SK-N-MC (cell line): ENCODE measurements at regions not wholly inside any gene's neighbourhood (a gene's known extent, or its start where the extent isn't known, plus 50 kb on each side); places are given as distances from the start of the nearest gene placed in this dataset.

Experiments used
- EZH2 ChIP-seq: fragments of 200-600 bp; sonication (generic); IDR thresholded peaks from one replicate; pipeline ENCODE4 v1.6.1; 2017; ENCODE audit warnings: antibody characterized with exemption
- FOXP2 ChIP-seq: optimal IDR thresholded peaks from 2 replicates; pipeline ENCODE3; 2011; ENCODE audit warnings: mild to moderate bottlenecking, moderate library complexity; ENCODE audit not compliant: insufficient read depth; ENCODE audit errors: extremely low read length, control extremely low read depth
- POLR2AphosphoS5 ChIP-seq: IDR thresholded peaks from 2 replicates; pipeline ENCODE4 v1.6.1; 2012; ENCODE audit warnings: mild to moderate bottlenecking, low read depth, low read length, borderline replicate concordance

DNA sequence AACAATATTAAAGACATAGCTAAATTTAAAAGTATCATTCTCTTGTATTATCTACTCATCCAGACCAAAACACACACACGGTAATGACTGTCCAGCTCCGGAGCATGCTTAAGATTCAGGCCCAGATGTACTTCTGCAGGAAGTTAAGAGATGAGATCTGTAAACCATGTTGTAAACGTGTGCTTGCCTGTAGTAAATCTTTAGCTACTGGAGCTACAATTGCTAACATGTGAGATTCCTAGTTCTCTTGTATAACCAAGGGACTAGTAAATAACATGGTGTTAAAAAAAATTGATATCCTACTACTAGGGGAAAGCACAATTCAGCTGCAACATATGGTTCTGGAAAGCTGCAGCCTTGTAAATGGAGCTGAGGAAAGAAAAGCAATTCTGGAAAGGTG, 651.7 kb upstream of the CCDC54 start:
- no peak for TF ChIP-seq POLR2AphosphoS5
- TF ChIP-seq EZH2: no peak
- no peak for TF ChIP-seq FOXP2
